IMR-90 (cell line): ENCODE measurements at regions not wholly inside any gene's neighbourhood (a gene's known extent, or its start where the extent isn't known, plus 50 kb on each side); places are given as distances from the start of the nearest gene placed in this dataset.

Experiments used
- ATAC-seq: fragments of 200-7000 bp; cut with Tn5 transposase; 2 replicates; pipeline ENCODE4 v1.9.1; 2020; ENCODE audit warnings: low read depth, mild to moderate bottlenecking, moderate library complexity
- BruUV-seq: library from RNA; stranded (reverse); fragments of 400-500 nt; replicated peaks from 2 replicates; lab custom pipeline; 2021; lab: Mats Ljungman, UMichigan
- CTCF ChIA-PET: fragments of 300-600 bp; formaldehyde crosslinking; extraction: SDS; loops from one replicate; lab custom pipeline; 2021; ENCODE audit warnings: antibody characterized with exemption; lab: Yijun Ruan, JAX
- POLR2A ChIA-PET: fragments of 300-600 bp; sonication (Branson Sonifier 250); formaldehyde crosslinking; loops from one replicate; lab custom pipeline; 2022; ENCODE audit warnings: antibody characterized with exemption; ENCODE audit not compliant: unreplicated experiment; lab: Charles Lee
- DNase-seq: peaks from one replicate; pipeline ENCODE4 v3.0.0; 2013
- H2AFZ ChIP-seq: replicated peaks from 2 replicates; pipeline ENCODE3; 2013; ENCODE audit warnings: low read length, mild to moderate bottlenecking; ENCODE audit not compliant: poor library complexity
- H2AK5ac ChIP-seq: 2 replicates; pipeline ENCODE4 v1.6.1; 2013; ENCODE audit warnings: low read depth, low read length, inconsistent platforms
- H2AK9ac ChIP-seq: replicated peaks from 2 replicates; pipeline ENCODE3; 2013; ENCODE audit warnings: mild to moderate bottlenecking, low read depth, low read length, moderate library complexity; ENCODE audit not compliant: poor library complexity
- H2BK120ac ChIP-seq: 2 replicates; pipeline ENCODE4 v1.6.1; 2013; ENCODE audit warnings: low read depth, low read length, inconsistent platforms
- H2BK15ac ChIP-seq: 3 replicates; pipeline ENCODE4 v1.6.1; 2013; ENCODE audit warnings: low read depth, low read length, inconsistent platforms
- H2BK20ac ChIP-seq: 2 replicates; pipeline ENCODE4 v1.6.1; 2013; ENCODE audit warnings: low read depth, mild to moderate bottlenecking, inconsistent platforms, low read length, moderate library complexity
- H2BK5ac ChIP-seq: 2 replicates; pipeline ENCODE4 v1.6.1; 2013; ENCODE audit warnings: mild to moderate bottlenecking, low read depth, low read length, inconsistent platforms; ENCODE audit not compliant: poor library complexity, severe bottlenecking
- H3K14ac ChIP-seq: replicated peaks from 2 replicates; pipeline ENCODE4 v1.6.1; 2013; ENCODE audit warnings: low read depth, low read length, inconsistent platforms
- H3K18ac ChIP-seq: 2 replicates; pipeline ENCODE4 v1.6.1; 2013; ENCODE audit warnings: low read depth, low read length, control low read depth
- H3K23ac ChIP-seq: 2 replicates; pipeline ENCODE4 v1.6.1; 2013; ENCODE audit warnings: low read depth, low read length, inconsistent platforms
- H3K27ac ChIP-seq: 2 replicates; pipeline ENCODE4 v1.5.1; 2013; ENCODE audit warnings: mild to moderate bottlenecking, control low read depth, low read length; ENCODE audit not compliant: insufficient read depth
- H3K27me3 ChIP-seq: 2 replicates; pipeline ENCODE4 v1.6.1; 2013; ENCODE audit warnings: low read length; ENCODE audit not compliant: control insufficient read depth, insufficient read depth
- H3K36me3 ChIP-seq: 2 replicates; pipeline ENCODE4 v1.6.1; 2013; ENCODE audit warnings: low read length, mixed read lengths; ENCODE audit not compliant: control insufficient read depth, insufficient read depth
- H3K4ac ChIP-seq: 2 replicates; pipeline ENCODE4 v1.6.1; 2013; ENCODE audit warnings: low read depth, low read length, inconsistent platforms
- H3K4me1 ChIP-seq: 2 replicates; pipeline ENCODE4 v1.6.1; 2013; ENCODE audit warnings: low read length, mixed read lengths; ENCODE audit not compliant: control insufficient read depth, insufficient read depth
- H3K4me2 ChIP-seq: 2 replicates; pipeline ENCODE4 v1.6.1; 2013; ENCODE audit warnings: low read depth, mild to moderate bottlenecking, control low read depth, low read length, moderate library complexity
- H3K4me3 ChIP-seq: 2 replicates; pipeline ENCODE4 v1.5.1; 2013; ENCODE audit warnings: low read depth, mild to moderate bottlenecking, control low read depth, low read length, moderate library complexity; ENCODE audit not compliant: insufficient read depth
- H3K56ac ChIP-seq: 2 replicates; pipeline ENCODE4 v1.6.1; 2013; ENCODE audit warnings: low read length, inconsistent platforms; ENCODE audit not compliant: insufficient read depth; ENCODE audit errors: extremely low read depth
- H3K79me1 ChIP-seq, 2 experiments: 2 replicates each; pipeline ENCODE4 v1.6.1; 2013; ENCODE audit warnings: low read length in 2 of 2, inconsistent platforms in 1 of 2, low read depth in 1 of 2
- H3K9ac ChIP-seq: 2 replicates; pipeline ENCODE4 v1.6.1; 2013; ENCODE audit warnings: low read depth, low read length, control low read depth
- H3K9me1 ChIP-seq: 2 replicates; pipeline ENCODE4 v1.6.1; 2013; ENCODE audit warnings: low read length, inconsistent platforms; ENCODE audit not compliant: insufficient read depth
- H3K9me3 ChIP-seq: 2 replicates; pipeline ENCODE4 v1.6.1; 2013; ENCODE audit warnings: low read length; ENCODE audit not compliant: control insufficient read depth, insufficient read depth
- H4K20me1 ChIP-seq: 2 replicates; pipeline ENCODE4 v1.6.1; 2013; ENCODE audit warnings: low read length, inconsistent platforms; ENCODE audit not compliant: insufficient read depth
- H4K5ac ChIP-seq: 2 replicates; pipeline ENCODE4 v1.6.1; 2013; ENCODE audit warnings: mild to moderate bottlenecking, low read depth, low read length, control low read depth
- H4K8ac ChIP-seq, 2 experiments: 2 replicates each; pipeline ENCODE4 v1.6.1; 2013; ENCODE audit warnings: low read depth in 2 of 2, low read length in 2 of 2, control low read depth in 1 of 2, inconsistent platforms in 1 of 2
- H4K91ac ChIP-seq: 2 replicates; pipeline ENCODE4 v1.6.1; 2013; ENCODE audit warnings: low read depth, low read length, inconsistent platforms; ENCODE audit not compliant: insufficient read depth
- BHLHE40 ChIP-seq: fragments of 150-350 bp; IDR thresholded peaks from 2 replicates; pipeline ENCODE4 v1.6.1; 2016; ENCODE audit warnings: mild to moderate bottlenecking, low read depth, low read length
- CEBPB ChIP-seq: IDR thresholded peaks from 2 replicates; pipeline ENCODE4 v1.6.1; 2012; ENCODE audit warnings: low read depth, low read length, improper control_type of control experiment
- CHD1 ChIP-seq: IDR thresholded peaks from 2 replicates; pipeline ENCODE4 v1.6.1; 2012; ENCODE audit warnings: low read depth, low read length, improper control_type of control experiment
- CTCF ChIP-seq: conservative IDR thresholded peaks from 2 replicates; pipeline ENCODE4 v1.5.1; 2012; ENCODE audit warnings: mild to moderate bottlenecking, low read depth, low read length, improper control_type of control experiment
- ELK1 ChIP-seq: fragments of 150-350 bp; IDR thresholded peaks from 2 replicates; pipeline ENCODE4 v1.6.1; 2016; ENCODE audit warnings: low read depth, mild to moderate bottlenecking, low read length, moderate library complexity, borderline replicate concordance
- FOS ChIP-seq: fragments of 150-350 bp; IDR thresholded peaks from 2 replicates; pipeline ENCODE4 v1.6.1; 2016; ENCODE audit warnings: low read depth, low read length
- MAFK ChIP-seq: IDR thresholded peaks from 2 replicates; pipeline ENCODE4 v1.6.1; 2012; ENCODE audit warnings: low read depth, low read length, improper control_type of control experiment
- MAZ ChIP-seq: IDR thresholded peaks from 2 replicates; pipeline ENCODE4 v1.6.1; 2012; ENCODE audit warnings: low read depth, mild to moderate bottlenecking, low read length, improper control_type of control experiment, moderate library complexity, borderline replicate concordance
- MXI1 ChIP-seq: IDR thresholded peaks from 2 replicates; pipeline ENCODE4 v1.6.1; 2012; ENCODE audit warnings: low read depth, mild to moderate bottlenecking, low read length, moderate library complexity, borderline replicate concordance
- NFE2L2 ChIP-seq: fragments of 150-350 bp; IDR thresholded peaks from 2 replicates; pipeline ENCODE4 v1.6.1; 2016; ENCODE audit warnings: low read depth, mild to moderate bottlenecking, low read length
- POLR2A ChIP-seq: IDR thresholded peaks from 2 replicates; pipeline ENCODE4 v1.6.1; 2012; ENCODE audit warnings: mild to moderate bottlenecking, low read depth, low read length
- RAD21 ChIP-seq: IDR thresholded peaks from 2 replicates; pipeline ENCODE4 v1.6.1; 2012; ENCODE audit warnings: low read length, improper control_type of control experiment
- RCOR1 ChIP-seq: IDR thresholded peaks from 2 replicates; pipeline ENCODE4 v1.6.1; 2012; ENCODE audit warnings: mild to moderate bottlenecking, low read length, improper control_type of control experiment; ENCODE audit not compliant: insufficient replicate concordance
- RFX5 ChIP-seq: IDR thresholded peaks from 2 replicates; pipeline ENCODE4 v1.8.0; 2012; ENCODE audit warnings: low read depth, mild to moderate bottlenecking, low read length, moderate library complexity
- SMC3 ChIP-seq: fragments of 150-350 bp; IDR thresholded peaks from 2 replicates; pipeline ENCODE4 v1.6.1; 2016; ENCODE audit warnings: low read depth, mild to moderate bottlenecking, antibody characterized with exemption, low read length, moderate library complexity
- USF2 ChIP-seq: fragments of 150-350 bp; IDR thresholded peaks from 2 replicates; pipeline ENCODE4 v1.6.1; 2017; ENCODE audit warnings: mild to moderate bottlenecking, antibody characterized with exemption, low read length, low read depth
- WGBS, 2 experiments: methylation state at CpG; one replicate each; pipeline versions ENCODE4 v1.1.5 to v1.1.7; 2013; ENCODE audit warnings: missing lambda C conversion rate in 2 of 2; ENCODE audit not compliant: insufficient read length in 1 of 2; ENCODE audit errors: extremely low coverage in 2 of 2; 5-methylcytosine and 5-hydroxymethylcytosine counted together
- dilution Hi-C: fragments of 300-500 bp; cut with HindIII; formaldehyde crosslinking; loops from one replicate; pipeline ENCODE4 v1.14.3; 2018; ENCODE audit warnings: low sequenced_read_pairs; ENCODE audit not compliant: unreplicated experiment
- in situ Hi-C: fragments of 300-500 bp; cut with MboI; formaldehyde crosslinking; loops from 3 replicates; pipeline ENCODE4 v1.14.3; 2019; ENCODE audit warnings: low sequenced_read_pairs, inconsistent platforms, mixed read lengths
- intact Hi-C: fragments of 100-400 bp; cut with micrococcal nuclease; formaldehyde crosslinking; loops from 2 replicates; pipeline ENCODE4 v1.10.0; 2022

- in situ Hi-C loops (loop anchor here (10.0 to 25.0 kb wide), 3 partner anchors 825 to 1503 kb away; no protein-coding TSS in a partner anchor), dilution Hi-C loops (no loop called here), intact Hi-C loops (loop anchor here (10.0 kb wide), 5 partner anchors 237 to 727 kb away; partner anchors contain the start of gene PTBP2)
- no peak overlapping the region for H3K23ac ChIP-seq
- no peak overlapping the region for H2BK20ac ChIP-seq
- no peak overlapping the region for H3K27ac ChIP-seq
- WGBS, 2 experiments: no CpG with 5 or more reads among the region's 2 CpGs
- H3K4me3 ChIP-seq: no peak overlapping the region
- no peaks in the 10 kb centered on the region for H3K79me1 ChIP-seq
- no peak overlapping the region for H2BK5ac ChIP-seq
- no peak for DNase-seq
- H3K27me3 ChIP-seq: no peaks in the 10 kb centered on the region
- H4K91ac ChIP-seq: no peak overlapping the region
- H2AK5ac ChIP-seq: no peak overlapping the region
- no peak overlapping the region for H3K9ac ChIP-seq
- H2AFZ ChIP-seq: no peak overlapping the region
- TF ChIP-seq CTCF (no peak), USF2 (no peak), RCOR1 (no peak), CHD1 (no peak), RFX5 (no peak), MAZ (no peak), FOS (no peak), SMC3 (no peak), BHLHE40 (no peak), RAD21 (no peak), POLR2A (no peak), MAFK (no peak), CEBPB (no peak), MXI1 (no peak), ELK1 (no peak), NFE2L2 (no peak)
- no peak overlapping the region for H2AK9ac ChIP-seq
- H4K5ac ChIP-seq: no peak overlapping the region
- no peak overlapping the region for H3K56ac ChIP-seq
- H4K8ac ChIP-seq: no peak overlapping the region
- BruUV-seq: no TSS peak
- H4K20me1 ChIP-seq: no peaks in the 10 kb centered on the region
- POLR2A ChIA-PET: no interaction called here
- H3K14ac ChIP-seq: no peak overlapping the region
- ATAC-seq: no peak
- H3K4me1 ChIP-seq: no peaks in the 10 kb centered on the region
- no peak overlapping the region for H2BK15ac ChIP-seq
- no peak overlapping the region for H3K4ac ChIP-seq
- H3K36me3 ChIP-seq: no peaks in the 10 kb centered on the region
- no peak overlapping the region for H3K18ac ChIP-seq
- H3K9me1 ChIP-seq: no peaks in the 10 kb centered on the region
- no peak overlapping the region for H2BK120ac ChIP-seq
- H3K4me2 ChIP-seq: no peak overlapping the region
- no peaks in the 10 kb centered on the region for H3K9me3 ChIP-seq
- CTCF ChIA-PET: interaction anchor here (1.5 kb wide), 1 partner anchor 1505 kb away, joined by 3 read pairs; no protein-coding TSS in a partner anchor
These were observed 240.6 kb downstream of the PTBP2 start for GRCh38 chr1:96962216-96962615.
